ENCODE measurements at regions not wholly inside any gene's neighbourhood (a gene's known extent, or its start where the extent isn't known, plus 50 kb on each side); places are given as distances from the start of the nearest gene placed in this dataset.

- no peak for DNase-seq
Observed at GRCh38 chr2:120684289-120685065, 51.2 kb upstream of the GLI2 start.

GRCh38 chr2:120685066-120685973 lies 50.3 kb upstream of the GLI2 start:
- no peak for DNase-seq
